ENCODE measurements at regions not wholly inside any gene's neighbourhood (a gene's known extent, or its start where the extent isn't known, plus 50 kb on each side); places are given as distances from the start of the nearest gene placed in this dataset.
A peak's percentile ranks its signal among the peaks of the same experiment; 100 is the strongest.
"Not testable (repeated sequence)": the region's sequence is repeated elsewhere in the genome, so short reads cannot be mapped to it uniquely, and the experiment has no call there.

DNA sequence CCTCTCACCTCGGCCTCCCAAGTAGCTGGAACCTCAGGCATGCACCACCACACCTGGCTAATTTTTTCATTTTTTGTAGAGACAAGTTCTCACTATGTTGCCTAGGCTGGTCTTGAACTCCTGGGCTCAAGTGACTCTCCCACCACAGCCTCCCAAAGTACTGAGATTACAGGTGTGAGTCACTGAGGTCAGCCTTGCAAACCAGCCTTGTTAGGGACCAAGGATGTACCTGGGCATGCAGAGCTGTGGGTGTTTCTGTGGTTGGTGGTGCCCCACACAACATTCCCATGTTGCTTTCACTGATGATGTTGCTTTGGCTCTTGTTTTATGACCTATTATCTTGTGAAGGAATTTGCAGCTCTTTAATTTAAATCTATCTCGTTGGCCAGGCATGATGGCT is 54.8 kb downstream of the OTUD1 start:
- DNase-seq = no peak

DNA sequence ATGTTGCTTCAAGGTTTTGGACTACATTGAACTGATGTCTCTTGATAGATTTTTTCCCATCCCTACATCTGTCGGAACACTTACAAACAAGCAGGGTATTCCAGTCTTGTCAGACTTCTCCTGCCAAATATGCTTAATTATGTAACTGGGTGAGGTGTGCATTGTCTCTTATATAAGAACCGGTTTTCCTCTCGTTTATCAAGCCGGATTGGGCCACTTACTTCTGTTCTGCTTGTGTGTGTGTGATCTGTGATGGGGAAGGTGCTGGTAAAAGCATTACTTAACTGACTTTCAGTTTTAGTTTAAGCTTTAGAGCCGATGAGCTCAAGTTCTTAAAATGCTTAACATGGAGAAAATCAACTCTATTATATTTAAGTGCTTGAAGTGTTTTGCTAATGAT is 57.9 kb downstream of the OTUD1 start:
- no peak for DNase-seq

DNA sequence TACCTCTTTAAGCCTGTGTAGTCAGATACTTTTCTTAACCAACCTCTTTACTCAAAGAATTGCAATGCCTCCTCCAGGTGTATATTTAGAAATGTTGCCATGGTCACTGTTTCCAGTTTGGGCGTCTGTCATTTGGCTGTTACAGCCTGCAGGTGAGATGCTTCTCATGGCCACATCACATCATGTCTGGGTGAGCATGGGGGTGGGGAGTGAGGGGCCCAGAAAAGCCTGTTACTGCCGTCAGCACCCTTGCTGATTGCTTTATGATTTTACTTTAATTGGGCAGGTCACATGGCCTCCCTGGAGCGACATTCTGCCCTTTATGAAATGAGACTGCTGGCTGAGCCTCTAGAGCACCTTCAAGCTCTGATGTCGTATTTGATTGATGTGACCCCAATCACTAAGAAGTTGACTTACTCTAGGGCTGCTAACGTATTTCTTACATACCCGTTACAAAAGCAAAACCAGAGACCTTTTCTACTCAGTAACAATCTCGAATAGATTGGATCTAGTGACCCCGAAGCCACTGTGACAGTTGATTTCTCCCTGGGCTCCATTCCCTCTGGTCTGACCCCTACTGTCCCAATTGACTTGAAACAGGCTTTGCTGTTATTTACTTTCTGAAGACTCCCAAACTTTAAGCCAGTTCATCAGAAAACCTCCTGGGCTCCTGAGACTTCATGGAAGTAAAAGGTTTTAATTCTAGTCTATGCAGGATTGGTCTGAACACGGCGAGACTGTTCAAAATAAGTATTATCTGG is 60.7 kb downstream of the OTUD1 start:
- no peak for DNase-seq

DNA sequence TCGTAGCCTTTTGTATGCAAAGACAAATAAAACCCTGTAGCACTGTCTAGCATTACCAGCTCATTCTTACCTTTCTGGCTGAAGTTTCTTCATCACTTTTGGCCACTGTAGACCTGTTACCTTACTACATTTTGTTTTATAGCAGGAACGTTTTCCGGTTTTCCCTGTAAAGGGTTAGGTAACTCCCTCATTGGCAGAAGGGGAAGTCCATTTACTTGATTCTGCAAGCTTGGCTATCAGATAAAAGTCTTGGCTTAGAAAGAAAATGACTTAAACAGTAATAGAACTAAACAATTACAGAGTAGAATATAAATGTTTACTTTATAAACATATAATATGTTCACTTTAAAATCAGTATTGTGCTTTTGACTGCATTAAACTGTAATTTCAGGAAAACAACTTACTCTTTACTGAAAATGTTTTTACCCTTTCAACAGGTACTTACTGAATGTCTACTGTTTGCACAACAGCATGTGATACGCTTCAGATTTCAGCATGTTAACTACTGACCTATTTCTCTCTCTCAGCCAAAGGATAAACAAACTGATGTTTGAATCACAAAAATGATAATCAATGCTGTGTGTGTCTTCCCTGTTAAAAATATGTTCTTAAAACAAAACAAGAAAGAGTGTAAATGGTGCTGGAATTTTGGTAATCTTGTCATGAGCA is 67.1 kb downstream of the OTUD1 start:
- no peak for DNase-seq

DNA sequence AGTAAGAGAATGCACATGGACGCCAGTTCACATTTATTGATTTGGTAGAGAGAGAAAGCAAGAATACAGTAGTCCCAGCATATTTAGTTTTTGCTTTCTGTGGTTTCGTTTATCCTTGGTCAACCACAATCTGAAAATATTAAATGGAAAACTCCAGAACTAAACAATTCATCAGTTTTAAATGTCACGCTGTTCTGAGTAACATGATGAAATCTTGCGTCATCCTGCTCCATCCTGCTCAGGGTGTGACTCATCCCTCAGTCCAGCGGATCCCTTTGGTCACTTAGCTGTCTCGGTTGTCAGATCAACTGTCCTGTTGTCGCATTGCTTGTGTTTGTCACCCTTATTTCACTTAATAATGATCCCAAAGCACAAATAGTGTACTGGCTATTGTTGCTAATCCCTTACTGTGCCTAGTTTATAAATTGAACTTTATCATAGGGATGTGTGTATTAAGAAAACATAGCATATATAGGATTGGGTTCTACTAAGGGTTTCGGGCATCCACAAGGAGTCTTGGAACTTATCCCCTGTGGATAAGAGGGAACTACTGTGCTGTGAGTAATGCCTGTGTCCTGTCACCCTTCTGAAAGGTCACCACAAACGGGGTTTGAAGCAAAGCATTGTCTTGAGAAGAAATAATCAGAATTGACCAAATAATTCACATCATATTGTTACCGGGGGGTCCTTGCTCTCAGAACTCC is 73.6 kb downstream of the OTUD1 start:
- DNase-seq = peak; percentile 79

DNA sequence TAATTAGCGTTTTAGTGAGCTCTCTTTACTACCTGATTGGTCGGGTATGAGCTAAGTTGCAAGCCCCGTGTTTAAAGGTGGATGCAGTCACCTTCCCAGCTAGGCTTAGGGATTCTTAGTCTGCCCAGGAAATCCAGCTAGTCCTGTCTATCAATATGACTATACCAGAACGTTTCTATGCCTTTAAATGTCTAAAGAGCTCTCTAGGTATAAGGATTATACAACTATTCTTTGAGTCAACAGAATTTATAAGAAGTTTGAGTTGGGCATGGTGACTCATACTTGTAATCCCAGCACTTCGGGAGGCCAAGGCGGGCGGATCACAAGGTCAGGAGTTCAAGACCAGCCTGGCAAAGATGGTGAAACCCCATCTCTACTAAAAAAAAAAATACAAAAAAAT is 74.7 kb downstream of the OTUD1 start:
- not testable (repeated sequence) for DNase-seq

DNA sequence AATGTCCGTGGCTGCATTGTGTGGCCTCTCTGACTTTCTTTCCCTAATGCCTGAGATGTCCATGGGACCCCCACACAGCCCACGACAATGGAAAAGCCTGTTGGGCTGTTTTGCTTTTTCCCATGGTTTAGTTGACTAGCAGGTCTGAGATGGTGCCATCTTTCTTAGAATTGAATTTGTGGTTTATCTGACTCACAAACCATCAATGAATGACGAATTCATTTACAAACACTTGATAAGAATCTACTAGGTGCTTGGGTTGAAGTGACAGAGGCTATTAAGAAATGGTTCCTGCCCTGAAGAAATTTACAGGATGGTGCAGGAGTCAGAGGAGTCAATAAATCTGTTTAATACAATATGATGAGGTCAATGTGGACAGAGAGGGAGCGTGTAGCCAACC is 75.4 kb downstream of the OTUD1 start:
- peak; percentile 47 for DNase-seq

DNA sequence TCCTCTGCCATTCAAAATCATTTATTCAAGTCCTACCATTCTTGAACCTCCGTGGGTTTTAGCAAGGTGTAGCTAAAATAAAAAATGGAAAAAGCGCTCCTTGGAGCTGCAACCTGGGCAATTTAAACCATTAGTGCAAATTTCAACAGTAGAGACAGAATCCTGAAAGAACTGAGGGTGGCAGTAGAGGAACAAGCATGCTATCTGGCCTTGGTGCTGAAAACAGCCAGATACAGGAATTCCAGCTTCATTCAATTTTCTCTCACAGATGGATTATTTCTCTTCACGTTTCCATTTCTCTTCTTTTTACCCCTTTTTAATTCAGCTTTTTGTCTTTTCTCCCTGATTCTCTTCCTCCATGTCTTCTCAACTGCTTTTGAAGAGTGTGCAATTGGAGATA is 77.7 kb downstream of the OTUD1 start:
- DNase-seq = peak; percentile 32

DNA sequence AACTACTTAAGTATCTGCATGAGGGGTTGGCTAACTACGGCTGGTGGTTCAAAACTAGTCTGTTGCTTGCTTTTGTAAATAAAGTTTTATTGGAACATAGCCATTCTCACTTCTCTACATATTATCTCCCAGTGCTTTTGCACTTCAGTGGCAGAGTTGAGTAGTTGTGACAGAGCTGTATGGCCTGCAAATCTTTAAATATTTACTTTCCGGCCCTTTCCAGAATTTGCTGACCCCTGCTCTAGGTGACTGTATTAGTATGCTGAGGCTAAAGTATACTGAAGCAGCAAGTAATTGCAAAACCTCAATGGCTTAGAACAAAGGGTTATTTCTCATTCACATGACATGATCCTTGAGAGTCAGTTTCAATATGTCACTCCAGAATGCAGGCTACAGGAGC is 78.3 kb downstream of the OTUD1 start:
- no peak for DNase-seq

DNA sequence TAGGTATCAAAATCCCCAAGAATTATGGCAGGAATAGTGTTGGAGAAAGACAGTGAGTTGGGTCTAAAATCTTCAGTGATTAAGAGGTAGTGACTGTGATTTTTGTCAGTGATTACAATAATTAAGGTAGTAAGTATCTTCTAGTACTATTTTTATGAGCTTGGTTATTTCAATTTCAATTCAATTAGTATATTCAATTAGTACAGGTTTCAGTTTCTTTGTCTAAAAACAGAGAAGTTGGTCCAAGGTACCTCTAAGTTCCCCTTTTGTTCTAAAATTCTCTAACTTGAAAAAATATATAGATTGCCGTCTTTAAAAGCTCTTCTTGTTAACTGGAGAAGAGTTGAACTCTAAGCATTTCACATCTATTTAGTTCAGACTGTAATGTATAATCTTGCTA is 82.9 kb downstream of the OTUD1 start:
- no peak for DNase-seq

DNA sequence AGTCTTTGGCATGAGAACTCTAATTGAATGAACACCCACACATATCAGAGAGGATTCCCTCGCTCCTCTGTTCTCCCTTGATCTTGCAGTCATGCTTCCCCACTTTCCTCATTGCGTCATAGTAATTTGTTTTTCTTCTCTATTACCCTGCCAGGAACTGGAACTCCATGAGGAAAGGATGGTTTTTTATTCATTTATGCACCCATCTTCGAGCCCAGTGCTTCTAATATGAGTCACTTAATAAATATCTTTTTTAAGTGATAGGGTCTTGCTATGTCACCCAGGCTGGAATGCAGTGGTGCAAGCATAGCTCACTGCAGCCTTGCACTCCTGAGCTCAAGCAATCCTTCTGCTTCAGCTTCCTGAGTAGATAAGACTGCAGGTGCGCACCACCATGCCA is 83.5 kb downstream of the OTUD1 start:
- peak; percentile 73 for DNase-seq

DNA sequence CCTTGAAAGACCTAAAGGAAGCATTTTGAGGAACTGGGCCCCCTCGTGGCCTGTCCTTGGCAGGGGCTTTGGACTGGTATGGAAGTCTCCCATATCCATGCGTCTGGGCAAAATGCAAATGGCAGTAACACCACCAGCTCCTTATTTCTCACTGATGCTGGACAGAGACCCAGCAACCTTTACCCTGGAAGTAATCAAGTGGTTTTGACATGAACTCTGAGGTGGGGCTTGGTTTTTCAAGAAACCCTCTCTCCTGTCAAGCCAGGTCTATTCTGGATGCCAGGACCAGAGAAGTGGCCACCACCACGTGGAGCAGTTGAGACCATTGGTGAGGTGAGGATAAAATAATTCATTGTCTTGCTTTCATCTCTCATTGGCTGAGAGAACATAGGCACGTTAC is 84.4 kb downstream of the OTUD1 start:
- no peak for DNase-seq

DNA sequence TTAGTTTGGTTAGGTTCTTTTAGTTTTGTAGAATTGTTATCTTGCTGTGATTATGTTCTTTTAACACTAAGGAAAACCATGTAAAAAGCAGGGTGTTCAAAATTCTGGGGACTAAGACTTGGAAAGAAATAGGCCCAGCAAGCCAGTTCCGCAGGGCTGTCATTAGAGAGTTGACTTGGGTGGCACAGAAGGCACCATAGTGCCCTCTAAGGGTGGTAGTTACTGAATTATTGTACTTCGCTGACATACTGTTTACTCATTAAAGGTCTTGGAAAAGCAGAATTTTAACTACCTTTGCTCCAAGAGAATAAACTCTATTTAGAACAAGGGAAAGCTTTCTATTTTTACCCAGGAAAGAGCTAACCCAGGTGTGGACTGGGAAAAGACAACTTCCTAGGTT is 86.5 kb downstream of the OTUD1 start:
- peak; percentile 22 for DNase-seq

DNA sequence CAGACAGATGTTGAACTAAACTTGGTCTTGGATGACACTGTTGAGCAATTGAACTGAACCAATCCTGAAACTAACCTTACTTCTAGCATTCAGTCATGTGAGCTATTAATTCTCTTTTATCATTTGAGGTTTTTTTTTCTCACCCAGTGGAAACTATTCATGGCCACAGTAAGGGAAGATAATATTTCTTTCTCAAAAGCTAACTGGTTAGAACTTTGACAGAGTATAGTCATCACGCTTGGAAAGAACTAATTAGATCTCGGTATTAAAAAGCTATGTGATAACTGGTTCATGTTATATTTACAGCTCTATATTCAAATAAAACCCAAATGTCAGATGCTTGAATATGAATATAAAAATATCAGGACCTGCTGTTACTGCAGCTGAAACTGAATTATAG is 89.5 kb downstream of the OTUD1 start:
- DNase-seq = no peak

DNA sequence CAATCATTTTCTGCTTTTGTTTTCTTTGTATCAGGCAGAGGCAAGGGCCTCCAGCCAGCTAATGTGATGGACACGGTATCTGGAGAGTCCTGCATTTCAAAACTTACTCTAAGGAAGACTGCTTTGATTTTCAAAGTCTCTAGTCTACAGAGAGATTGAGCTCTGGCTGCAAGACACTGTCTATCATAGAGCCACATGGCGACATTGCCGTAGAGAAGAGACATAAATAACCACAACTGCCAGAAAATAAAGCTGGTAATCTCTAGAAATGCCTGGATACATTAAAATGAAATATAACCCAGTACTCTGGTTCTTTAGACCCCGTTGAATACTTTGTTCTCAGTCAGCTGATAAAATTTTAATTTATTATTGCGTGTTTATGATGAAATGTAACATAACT is 90.8 kb downstream of the OTUD1 start:
- no peak for DNase-seq

DNA sequence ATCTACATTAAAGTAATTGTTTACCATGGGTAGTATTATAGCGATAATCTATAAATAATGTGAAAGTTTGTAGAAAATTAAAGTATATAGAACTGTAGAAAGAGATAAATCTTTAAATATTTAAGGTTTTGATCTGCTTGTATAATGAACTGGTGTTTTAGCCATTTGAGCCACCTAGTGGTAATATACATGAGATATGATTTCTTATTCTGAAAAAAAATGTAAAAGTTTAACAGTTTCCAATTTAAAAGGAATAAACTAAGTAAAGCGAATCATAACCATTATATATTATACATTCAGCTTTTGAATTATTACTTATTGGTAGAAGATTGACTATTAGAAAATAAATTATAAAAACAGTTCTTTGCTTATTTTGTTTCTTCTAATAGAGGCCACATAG is 91.2 kb downstream of the OTUD1 start:
- DNase-seq = no peak

DNA sequence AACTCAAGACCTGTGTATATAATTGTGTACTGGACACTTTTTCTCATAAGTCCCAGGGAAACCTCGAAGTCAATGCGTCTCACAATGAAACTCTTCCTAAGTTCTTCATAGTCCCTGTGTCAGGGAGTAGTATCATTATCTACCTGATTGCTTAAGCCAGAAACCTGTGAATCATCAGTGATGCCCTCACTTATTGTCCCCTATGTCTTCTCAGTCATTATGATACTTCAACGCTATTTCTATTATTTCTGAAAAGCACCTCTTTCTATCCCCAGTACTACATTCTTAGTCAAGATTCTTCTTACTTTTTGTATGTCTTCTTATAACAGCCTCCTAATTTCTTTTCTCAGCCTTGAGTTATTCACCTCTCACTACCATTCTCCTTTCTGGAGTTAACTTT is 94.3 kb downstream of the OTUD1 start:
- DNase-seq = no peak

DNA sequence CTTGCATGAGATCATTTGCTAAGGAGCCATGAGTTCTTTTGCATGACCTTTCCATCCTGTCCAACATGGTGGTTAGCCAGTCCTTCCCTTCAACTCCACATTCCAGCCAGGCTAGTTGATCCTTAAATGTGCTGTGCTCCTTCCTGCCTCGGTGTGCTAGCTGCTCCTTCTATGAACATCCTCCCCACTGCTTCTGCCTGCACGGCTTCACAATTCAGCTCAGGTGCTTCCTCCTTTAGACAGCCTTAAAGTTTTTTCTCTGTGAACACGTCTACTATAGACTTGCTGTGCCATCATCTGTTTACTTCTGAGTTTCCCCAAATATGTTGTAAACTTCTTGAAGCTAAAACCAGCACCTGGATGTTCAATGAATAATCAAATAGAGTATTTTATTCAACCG is 95.5 kb downstream of the OTUD1 start:
- no peak for DNase-seq

DNA sequence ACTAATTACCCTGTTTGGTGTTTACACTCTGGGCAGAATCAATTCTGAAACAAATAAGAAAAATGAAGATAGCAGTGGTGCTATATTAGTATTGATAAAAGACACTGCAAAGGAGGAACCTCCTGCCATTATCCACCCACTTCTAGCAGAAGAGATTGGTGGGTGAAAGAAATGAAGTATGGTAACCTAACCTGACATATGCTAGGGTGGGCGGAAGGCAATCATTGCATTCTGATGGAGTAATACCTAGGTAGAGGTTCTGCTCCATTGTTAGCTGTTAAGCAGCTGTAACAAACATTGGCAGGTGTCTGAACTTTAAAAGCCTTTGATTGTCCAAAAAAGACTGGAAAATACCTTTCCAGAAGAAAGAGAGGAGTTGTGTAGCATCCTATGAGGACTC is 95.9 kb downstream of the OTUD1 start:
- DNase-seq = no peak

DNA sequence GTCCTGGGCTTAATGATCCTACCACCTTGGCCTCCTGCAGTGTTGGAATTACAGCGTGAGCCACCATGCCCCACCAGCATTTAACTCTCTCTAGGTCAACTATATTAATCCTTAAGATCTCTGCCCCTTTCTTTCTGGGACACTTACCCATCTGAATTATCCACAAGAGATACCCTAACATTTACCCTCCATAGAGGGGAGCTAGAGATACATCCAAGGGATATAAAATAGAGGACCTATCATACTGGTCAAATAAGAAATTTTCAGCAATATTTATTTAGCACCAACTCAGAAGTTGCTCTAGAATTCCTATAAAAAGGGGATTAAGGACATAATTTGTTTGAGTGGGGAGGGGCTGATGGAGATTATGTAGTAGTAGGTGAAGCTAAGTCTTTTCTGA is 96.5 kb downstream of the OTUD1 start:
- no peak for DNase-seq

DNA sequence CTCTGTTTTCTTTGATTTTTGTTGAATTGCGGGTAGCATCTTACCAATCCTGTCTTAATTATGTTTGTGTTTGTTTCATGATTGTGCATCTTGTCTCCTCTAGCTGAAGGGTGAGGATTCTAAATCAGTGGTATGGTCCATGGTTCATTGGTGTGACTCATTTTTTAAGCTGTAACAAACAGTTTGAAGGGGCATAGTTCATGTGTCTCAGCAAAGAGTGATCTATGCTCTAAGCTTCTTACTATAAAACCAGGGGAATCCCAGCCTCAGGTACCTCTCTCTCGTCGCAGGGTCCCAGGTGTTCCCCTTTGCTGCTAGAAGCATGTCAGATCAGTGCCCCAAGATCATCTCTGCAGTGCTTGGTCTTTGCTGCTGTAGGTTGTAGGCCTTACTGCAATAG is 100.1 kb downstream of the OTUD1 start:
- no peak for DNase-seq

DNA sequence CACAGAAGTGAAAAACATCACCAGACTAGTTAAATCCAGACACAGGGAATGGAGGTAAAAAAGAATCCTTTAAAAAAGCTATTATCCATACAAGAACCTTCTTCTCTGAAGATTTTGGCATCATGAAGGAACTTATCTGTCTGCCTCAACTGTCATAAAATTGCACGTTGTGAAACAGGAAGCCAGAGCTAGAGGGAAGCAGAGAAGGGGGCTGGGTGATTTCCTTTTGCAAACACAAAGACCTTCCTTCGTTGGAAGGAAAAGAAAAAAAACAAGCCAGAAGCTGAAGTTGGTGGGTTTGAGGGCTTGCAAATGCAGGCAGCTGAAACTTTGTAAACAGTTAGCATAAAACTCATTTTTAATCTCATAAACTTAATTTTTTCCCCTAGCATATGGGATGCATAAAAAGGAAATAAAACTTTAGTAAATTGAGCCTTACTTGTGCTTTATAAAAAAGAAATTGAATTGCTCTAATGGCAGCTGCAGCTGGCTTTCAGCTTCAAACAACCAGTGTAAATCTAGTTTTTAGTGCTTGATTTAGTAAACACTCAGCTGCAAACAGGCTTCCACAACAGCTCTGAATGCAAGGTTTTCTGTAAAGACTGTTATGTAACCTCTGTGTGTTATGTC is 101.6 kb downstream of the OTUD1 start:
- no peak for DNase-seq

DNA sequence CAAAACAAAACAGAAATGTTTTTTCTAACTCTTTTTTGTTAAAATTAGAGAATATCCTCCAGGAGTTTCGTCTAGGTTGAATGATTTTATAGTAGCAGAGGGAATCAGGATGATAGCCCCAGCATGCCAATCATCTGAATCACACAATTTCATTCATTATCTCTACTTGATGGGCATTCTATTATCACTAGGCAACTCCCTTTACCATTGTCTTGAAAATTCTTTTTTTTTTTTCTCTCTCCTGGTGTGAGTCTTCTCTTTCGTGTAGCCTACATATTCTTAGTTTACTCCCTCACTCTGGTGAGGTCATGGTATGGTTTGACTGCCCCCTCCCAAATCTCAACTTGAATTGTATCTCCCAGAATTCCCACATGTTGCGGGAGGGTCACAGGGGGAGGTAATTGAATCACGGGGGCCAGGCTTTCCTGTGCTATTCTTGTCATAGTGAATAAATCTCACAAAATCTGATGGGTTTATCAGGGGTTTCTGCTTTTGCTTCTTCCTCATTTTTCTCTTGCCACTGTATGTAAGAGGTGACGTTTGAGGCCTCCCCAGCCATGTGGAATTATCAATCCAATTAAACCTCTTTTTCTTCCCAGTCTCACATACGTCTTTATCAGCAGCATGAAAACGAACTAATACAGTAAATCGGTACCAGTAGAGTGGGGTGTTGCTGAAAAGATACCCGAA is 105.0 kb downstream of the OTUD1 start:
- no peak for DNase-seq

Measured in EL (cell line).